ENCODE measurements at regions not wholly inside any gene's neighbourhood (a gene's known extent, or its start where the extent isn't known, plus 50 kb on each side); places are given as distances from the start of the nearest gene placed in this dataset.

- TF ChIP-seq CTCF (IDR thresholded peaks at IDR 0.05) = no peak
- no peak for TF ChIP-seq EZH2 (IDR thresholded peaks at IDR 0.05; ENCODE audit: borderline replicate concordance, insufficient read depth, low read depth, low read length, poor library complexity, severe bottlenecking)
These were observed 406.5 kb downstream of the LRFN5 start for GRCh38 chr14:42013153-42013552.

All from B cell (primary cell).